Cardiac fibroblast (primary cell): ENCODE measurements at regions not wholly inside any gene's neighbourhood (a gene's known extent, or its start where the extent isn't known, plus 50 kb on each side); places are given as distances from the start of the nearest gene placed in this dataset.

Experiments
- DNase-seq, 2 donors: peaks; one replicate each; pipeline versions ENCODE4 v3.0.0 to v3.0.0-alpha.2; 2010; ENCODE audit warnings: low read depth in 2 of 2
- H3K4me3 ChIP-seq, 2 donors: replicated peaks in 1 of 2; 1 replicate in 1 of 2; 2 replicates in 1 of 2; pipeline ENCODE4 v1.5.1; 2011; ENCODE audit warnings: low read depth in 2 of 2, low read length in 2 of 2, mild to moderate bottlenecking in 2 of 2, moderate library complexity in 1 of 2
- CTCF ChIP-seq: IDR thresholded peaks from one replicate; pipeline ENCODE4 v1.5.1; 2011; ENCODE audit warnings: low read depth, mild to moderate bottlenecking, low read length, inconsistent platforms

- TF ChIP-seq CTCF: no peak
- peak; percentile 76 to 87 for DNase-seq
- no peak overlapping the region for H3K4me3 ChIP-seq
Observed at GRCh38 chr2:18910843-18911242, 321.5 kb upstream of the NT5C1B start.

- no peak overlapping the region for H3K4me3 ChIP-seq
- no peak for TF ChIP-seq CTCF
- no peak for DNase-seq
Observed at GRCh38 chr2:18907937-18908336, 318.6 kb upstream of the NT5C1B start.

GRCh38 chr2:18907508-18907907 is 318.1 kb upstream of the NT5C1B start:
- no peak overlapping the region for H3K4me3 ChIP-seq
- peak in 1 of 2 donors; percentile 33 for DNase-seq
- TF ChIP-seq CTCF: no peak

- no peak for DNase-seq
- no peak overlapping the region for H3K4me3 ChIP-seq
- no peak for TF ChIP-seq CTCF
Observed at GRCh38 chr2:18903750-18904149, 314.4 kb upstream of the NT5C1B start.

- peak in 1 of 2 donors; percentile 40 for DNase-seq
- H3K4me3 ChIP-seq: no peak overlapping the region
- no peak for TF ChIP-seq CTCF
Observed at GRCh38 chr2:18901242-18901641, 311.9 kb upstream of the NT5C1B start.

GRCh38 chr2:18900691-18901141 is 311.3 kb upstream of the NT5C1B start:
- no peak overlapping the region for H3K4me3 ChIP-seq
- TF ChIP-seq CTCF: no peak
- peak; percentile 32 to 51 for DNase-seq

GRCh38 chr2:18899725-18900124 is 310.4 kb upstream of the NT5C1B start:
- TF ChIP-seq CTCF: no peak
- H3K4me3 ChIP-seq: no peak overlapping the region
- peak in 1 of 2 donors; percentile 21 for DNase-seq
